ENCODE measurements at regions not wholly inside any gene's neighbourhood (a gene's known extent, or its start where the extent isn't known, plus 50 kb on each side); places are given as distances from the start of the nearest gene placed in this dataset.

- intact Hi-C loops (cut with micrococcal nuclease), result no loop called here
Observed at GRCh38 chr15:72923289-72923688, 129.0 kb upstream of the NEO1 start.

GRCh38 chr15:72920551-72920950 is 131.7 kb upstream of the NEO1 start:
- intact Hi-C loops (cut with micrococcal nuclease), result no loop called here

- intact Hi-C loops (cut with micrococcal nuclease), result no loop called here
Observed at GRCh38 chr15:72919936-72920465, 132.3 kb upstream of the NEO1 start.

GRCh38 chr15:72916897-72917296 is 133.3 kb upstream of the ADPGK start:
- intact Hi-C loops (cut with micrococcal nuclease), result no loop called here

- intact Hi-C loops (cut with micrococcal nuclease), result no loop called here
Observed at GRCh38 chr15:72916378-72916777, 132.8 kb upstream of the ADPGK start.

GRCh38 chr15:72915843-72916242 is 132.3 kb upstream of the ADPGK start:
- intact Hi-C loops (cut with micrococcal nuclease), result no loop called here

- intact Hi-C loops (cut with micrococcal nuclease), result no loop called here
Observed at GRCh38 chr15:72912996-72913395, 129.4 kb upstream of the ADPGK start.

GRCh38 chr15:72912121-72912520 is 128.6 kb upstream of the ADPGK start:
- intact Hi-C loops (cut with micrococcal nuclease), result no loop called here

- intact Hi-C loops (cut with micrococcal nuclease), result no loop called here
Observed at GRCh38 chr15:72911626-72912025, 128.1 kb upstream of the ADPGK start.

GRCh38 chr15:72908713-72909112 is 125.2 kb upstream of the ADPGK start:
- intact Hi-C loops (cut with micrococcal nuclease), result no loop called here

GRCh38 chr15:72907733-72908132 is 124.2 kb upstream of the ADPGK start:
- intact Hi-C loops (cut with micrococcal nuclease), result no loop called here

- intact Hi-C loops (cut with micrococcal nuclease), result no loop called here
Observed at GRCh38 chr15:72902919-72903260, 119.3 kb upstream of the ADPGK start.

- intact Hi-C loops (cut with micrococcal nuclease), result no loop called here
Observed at GRCh38 chr15:72902245-72902918, 118.8 kb upstream of the ADPGK start.

GRCh38 chr15:72892986-72893385 is 109.4 kb upstream of the ADPGK start:
- intact Hi-C loops (cut with micrococcal nuclease), result no loop called here

- intact Hi-C loops (cut with micrococcal nuclease), result no loop called here
Observed at GRCh38 chr15:72890043-72890442, 106.5 kb upstream of the ADPGK start.

GRCh38 chr15:72889545-72889944 is 106.0 kb upstream of the ADPGK start:
- intact Hi-C loops (cut with micrococcal nuclease), result loop anchor here (5.0 kb wide), 1 partner anchor 167 kb away; no protein-coding TSS in a partner anchor

- intact Hi-C loops (cut with micrococcal nuclease), result loop anchor here (5.0 kb wide), 1 partner anchor 167 kb away; no protein-coding TSS in a partner anchor
Observed at GRCh38 chr15:72888811-72889210, 105.3 kb upstream of the ADPGK start.

GRCh38 chr15:72888211-72888610 is 104.7 kb upstream of the ADPGK start:
- intact Hi-C loops (cut with micrococcal nuclease), result loop anchor here (5.0 kb wide), 1 partner anchor 166 kb away; no protein-coding TSS in a partner anchor

GRCh38 chr15:72887376-72887775 is 103.8 kb upstream of the ADPGK start:
- intact Hi-C loops (cut with micrococcal nuclease), result loop anchor here (5.0 kb wide), 1 partner anchor 165 kb away; no protein-coding TSS in a partner anchor

- intact Hi-C loops (cut with micrococcal nuclease), result no loop called here
Observed at GRCh38 chr15:72884311-72884710, 100.8 kb upstream of the ADPGK start.

GRCh38 chr15:72873379-72874233 is 90.0 kb upstream of the ADPGK start:
- intact Hi-C loops (cut with micrococcal nuclease), result no loop called here

Measured in T-helper 1 cell treated with Interleukin-12 subunit alpha and Interleukin-12 subunit beta and Interleukin-4 antibody, amounts not matched to agents 30 ng/mL and 1 ng/mL, for 36 hours (primary cell).